GM23338 (cell line): ENCODE measurements at regions not wholly inside any gene's neighbourhood (a gene's known extent, or its start where the extent isn't known, plus 50 kb on each side); places are given as distances from the start of the nearest gene placed in this dataset.

Source experiments
- ATAC-seq: fragments of 200-7000 bp; cut with Tn5 transposase; 3 replicates; pipeline ENCODE4 v1.9.1; 2020
- DNase-seq: peaks from one replicate; pipeline ENCODE4 v3.0.0-alpha.2; 2015; ENCODE audit warnings: low spot score
- H2AFZ ChIP-seq: fragments of 200-600 bp; sonication (generic); 2 replicates; pipeline ENCODE4 v1.8.0; 2016; ENCODE audit warnings: antibody characterized with exemption, mild to moderate bottlenecking, moderate library complexity
- H3F3A ChIP-seq: fragments of 200-600 bp; sonication (generic); replicated peaks from 2 replicates; pipeline ENCODE4 v1.8.0; 2017; ENCODE audit warnings: antibody characterized with exemption, mixed run types, low read depth
- H3K27ac ChIP-seq: fragments of 200-600 bp; sonication (generic); 2 replicates; pipeline ENCODE4 v1.6.1; 2016; ENCODE audit warnings: low read depth
- H3K27me3 ChIP-seq: fragments of 200-600 bp; sonication (generic); 2 replicates; pipeline ENCODE4 v1.8.0; 2016; ENCODE audit warnings: mild to moderate bottlenecking, mixed run types, moderate library complexity; ENCODE audit not compliant: insufficient read depth
- H3K36me3 ChIP-seq: fragments of 200-600 bp; sonication (generic); 2 replicates; pipeline ENCODE4 v1.8.0; 2016; ENCODE audit warnings: mild to moderate bottlenecking; ENCODE audit not compliant: insufficient read depth
- H3K4me1 ChIP-seq: fragments of 200-600 bp; sonication (generic); 2 replicates; pipeline ENCODE4 v1.8.0; 2016; ENCODE audit warnings: mild to moderate bottlenecking, moderate library complexity; ENCODE audit not compliant: insufficient read depth
- H3K4me2 ChIP-seq: fragments of 200-600 bp; sonication (generic); 2 replicates; pipeline ENCODE4 v1.7.1; 2017; ENCODE audit warnings: mixed run types
- H3K4me3 ChIP-seq: fragments of 200-600 bp; sonication (generic); 2 replicates; pipeline ENCODE4 v1.6.1; 2016; ENCODE audit warnings: mixed run types
- H3K79me2 ChIP-seq: fragments of 200-600 bp; sonication (generic); replicated peaks from 2 replicates; pipeline ENCODE4 v1.8.0; 2017; ENCODE audit warnings: mild to moderate bottlenecking; ENCODE audit not compliant: insufficient read depth
- H3K9me2 ChIP-seq: fragments of 200-600 bp; sonication (generic); 2 replicates; pipeline ENCODE4 v1.8.0; 2017; ENCODE audit not compliant: insufficient read depth
- H4K20me1 ChIP-seq: fragments of 200-600 bp; sonication (generic); replicated peaks from 2 replicates; pipeline ENCODE4 v1.8.0; 2017; ENCODE audit warnings: mild to moderate bottlenecking; ENCODE audit not compliant: insufficient read depth
- H3K27ac Mint-ChIP-seq: 2 replicates; pipeline ENCODE4 v1.8.0; 2020; ENCODE audit warnings: inconsistent platforms, mild to moderate bottlenecking, moderate library complexity, mixed read lengths
- H3K27me3 Mint-ChIP-seq: 3 replicates; pipeline ENCODE4 v1.8.0; 2022; ENCODE audit warnings: low read depth, mild to moderate bottlenecking, moderate library complexity, mixed read lengths, inconsistent platforms; ENCODE audit not compliant: insufficient read depth, poor library complexity
- H3K36me3 Mint-ChIP-seq: 3 replicates; pipeline ENCODE4 v1.8.0; 2021; ENCODE audit warnings: low read depth, mild to moderate bottlenecking, inconsistent platforms, moderate library complexity, mixed read lengths
- H3K4me1 Mint-ChIP-seq: 3 replicates; pipeline ENCODE4 v1.8.0; 2020; ENCODE audit warnings: mild to moderate bottlenecking, inconsistent platforms, mixed read lengths
- H3K4me3 Mint-ChIP-seq: 3 replicates; pipeline ENCODE4 v1.8.0; 2021; ENCODE audit warnings: moderate library complexity, mild to moderate bottlenecking, inconsistent platforms, mixed read lengths
- H3K9me3 Mint-ChIP-seq: 3 replicates; pipeline ENCODE4 v1.8.0; 2020; ENCODE audit warnings: moderate library complexity, mild to moderate bottlenecking, inconsistent platforms, mixed read lengths
- CREB1 ChIP-seq: fragments of 250-450 bp; sonication (Bioruptor Pico); IDR thresholded peaks from 2 replicates; pipeline ENCODE4 v1.5.0; 2020; ENCODE audit warnings: low read depth, mild to moderate bottlenecking, moderate library complexity
- CTCF ChIP-seq, 2 experiments: fragments of 200-600 bp in 1 of 2; sonication (generic) in 1 of 2; conservative IDR thresholded peaks; 2 replicates each; pipeline versions ENCODE4 v1.5.1 to v1.6.1; 2016 to 2017; ENCODE audit warnings: antibody characterized with exemption in 2 of 2, low read depth in 2 of 2, mild to moderate bottlenecking in 2 of 2, moderate library complexity in 1 of 2
- EZH2 ChIP-seq: fragments of 200-600 bp; sonication (generic); IDR thresholded peaks from one replicate; pipeline ENCODE4 v1.8.0; 2017; ENCODE audit warnings: antibody characterized with exemption, mild to moderate bottlenecking, low read depth; ENCODE audit not compliant: unreplicated experiment
- EZH2phosphoT487 ChIP-seq: fragments of 200-600 bp; sonication (generic); IDR thresholded peaks from one replicate; pipeline ENCODE4 v1.8.1; 2018; ENCODE audit warnings: antibody characterized with exemption; ENCODE audit not compliant: unreplicated experiment
- JUNB ChIP-seq: IDR thresholded peaks from one replicate; pipeline ENCODE4 v1.6.1; 2016; ENCODE audit warnings: antibody characterized with exemption; ENCODE audit not compliant: unreplicated experiment
- NANOG ChIP-seq: IDR thresholded peaks from 2 replicates; pipeline ENCODE4 v1.6.1; 2016; ENCODE audit warnings: antibody characterized with exemption, borderline replicate concordance
- POLR2AphosphoS5 ChIP-seq: IDR thresholded peaks from 2 replicates; pipeline ENCODE4 v1.6.1; 2016; ENCODE audit warnings: antibody characterized with exemption, low read depth
- STAT1 ChIP-seq: IDR thresholded peaks from one replicate; pipeline ENCODE4 v1.6.1; 2016; ENCODE audit warnings: antibody characterized with exemption; ENCODE audit not compliant: unreplicated experiment
- ZNF114 ChIP-seq: fragments of 250-450 bp; sonication (Bioruptor Pico); IDR thresholded peaks from 2 replicates; pipeline ENCODE4 v1.5.0; 2020; ENCODE audit warnings: mild to moderate bottlenecking, moderate library complexity
- ZNF331 ChIP-seq: fragments of 250-450 bp; sonication (Bioruptor Pico); IDR thresholded peaks from 2 replicates; pipeline ENCODE4 v1.5.0; 2020; ENCODE audit warnings: low read depth, mild to moderate bottlenecking, moderate library complexity
- ZNF462 ChIP-seq: fragments of 250-450 bp; sonication (Bioruptor Pico); IDR thresholded peaks from 2 replicates; pipeline ENCODE4 v1.5.0; 2020; ENCODE audit warnings: mild to moderate bottlenecking, moderate library complexity

GRCh38 chr1:2933431-2934155 lies 87.7 kb upstream of the ACTRT2 start:
- Mint-ChIP-seq H3K36me3 (peaks cover 18% of the 10 kb centered on the region), H3K27me3 (peaks cover 4% of the 10 kb centered on the region), H3K4me3 (no peak overlapping the region), H3K4me1 (no peaks in the 10 kb centered on the region; the same call in 2 of the 3 replicates), H3K9me3 (peaks cover 70% of the 10 kb centered on the region), H3K27ac (no peak overlapping the region)
- no peaks in the 10 kb centered on the region for H3K4me1 ChIP-seq
- no peak overlapping the region for H3K4me3 ChIP-seq
- H3F3A ChIP-seq = no peaks in the 10 kb centered on the region
- no peaks in the 10 kb centered on the region for H3K27me3 ChIP-seq
- no peaks in the 10 kb centered on the region for H3K79me2 ChIP-seq
- H3K9me2 ChIP-seq = no peaks in the 10 kb centered on the region
- H3K36me3 ChIP-seq = no peaks in the 10 kb centered on the region
- ATAC-seq (no peak), DNase-seq (no peak)
- TF ChIP-seq EZH2phosphoT487 (no peak), STAT1 (no peak), JUNB (no peak), NANOG (no peak), ZNF331 (CRISPR knock-in tag) (no peak)
- no peak overlapping the region for H2AFZ ChIP-seq
- no peaks in the 10 kb centered on the region for H4K20me1 ChIP-seq
- H3K4me2 ChIP-seq = no peak overlapping the region
- H3K27ac ChIP-seq = no peak overlapping the region

- H3K4me3 ChIP-seq = no peak overlapping the region
- no peak for ATAC-seq
- Mint-ChIP-seq H3K27ac (no peak overlapping the region), H3K9me3 (peaks cover 73% of the 10 kb centered on the region), H3K4me3 (no peak overlapping the region), H3K4me1 (no peaks in the 10 kb centered on the region; the same call in 2 of the 3 replicates), H3K27me3 (peaks cover 4% of the 10 kb centered on the region), H3K36me3 (peaks cover 18% of the 10 kb centered on the region)
- no peaks in the 10 kb centered on the region for H3F3A ChIP-seq
- no peak overlapping the region for H3K27ac ChIP-seq
- no peaks in the 10 kb centered on the region for H3K36me3 ChIP-seq
- H2AFZ ChIP-seq = no peak overlapping the region
- no peak overlapping the region for H3K4me2 ChIP-seq
- H3K4me1 ChIP-seq = no peaks in the 10 kb centered on the region
- H3K79me2 ChIP-seq = no peaks in the 10 kb centered on the region
- no peaks in the 10 kb centered on the region for H4K20me1 ChIP-seq
- H3K9me2 ChIP-seq = no peaks in the 10 kb centered on the region
- no peaks in the 10 kb centered on the region for H3K27me3 ChIP-seq
- DNase-seq = no peak
- TF ChIP-seq ZNF462 (CRISPR knock-in tag) (no peak), EZH2phosphoT487 (no peak), ZNF114 (CRISPR knock-in tag) (no peak), CREB1 (CRISPR knock-in tag) (no peak), JUNB (no peak), EZH2 (no peak), POLR2AphosphoS5 (no peak), NANOG (no peak), STAT1 (no peak), CTCF (conservative IDR thresholded peaks at IDR 0.05; ENCODE audit: low read depth in 2 of 2) (no peak)
Measured at GRCh38 chr1:2934156-2934540, 87.1 kb upstream of the ACTRT2 start.
